RWPE1 (cell line): ENCODE measurements at regions not wholly inside any gene's neighbourhood (a gene's known extent, or its start where the extent isn't known, plus 50 kb on each side); places are given as distances from the start of the nearest gene placed in this dataset.

Experiments
- CTCF ChIA-PET: fragments of 350-600 bp; sonication (Branson Sonifier 250); formaldehyde crosslinking; extraction: SDS; loops from one replicate; lab custom pipeline; 2021; lab: Yijun Ruan, JAX
- POLR2A ChIA-PET: fragments of 400-600 bp; formaldehyde crosslinking; extraction: SDS; loops from one replicate; lab custom pipeline; 2020; ENCODE audit warnings: antibody characterized with exemption; ENCODE audit not compliant: low non-redundant PET; lab: Yijun Ruan, JAX
- DNase-seq: peaks from one replicate; pipeline ENCODE4 v3.0.0; 2012; ENCODE audit warnings: low spot score
- H3K27ac ChIP-seq: fragments of 450-650 bp; 2 replicates; pipeline ENCODE4 v1.5.1; 2017
- CTCF ChIP-seq: fragments of 450-650 bp; conservative IDR thresholded peaks from 2 replicates; pipeline ENCODE4 v1.5.1; 2017; ENCODE audit warnings: low read depth, mild to moderate bottlenecking

GRCh38 chr1:72635719-72636118 lies 353.4 kb upstream of the NEGR1 start:
- no peak overlapping the region for H3K27ac ChIP-seq
- ChIA-PET POLR2A (no interaction called here), CTCF (no interaction called here)
- no peak for DNase-seq
- TF ChIP-seq CTCF: no peak

- no peak overlapping the region for H3K27ac ChIP-seq
- no peak for DNase-seq
- TF ChIP-seq CTCF: no peak
- POLR2A ChIA-PET: no interaction called here
- CTCF ChIA-PET: interaction anchor here (0.5 to 0.6 kb wide), 3 partner anchors 12 to 1168 kb away, joined by 3 to 4 read pairs (median 4); no protein-coding TSS in a partner anchor
Observed at GRCh38 chr1:72634946-72635345, 352.6 kb upstream of the NEGR1 start.

GRCh38 chr1:72631449-72631848 lies 349.1 kb upstream of the NEGR1 start:
- no peak for TF ChIP-seq CTCF
- DNase-seq: no peak
- no peak overlapping the region for H3K27ac ChIP-seq
- CTCF ChIA-PET: no interaction called here
- POLR2A ChIA-PET: no interaction called here

- CTCF ChIA-PET: interaction anchor here (0.7 to 0.8 kb wide), 4 partner anchors 12 to 1230 kb away, joined by 3 to 4 read pairs (median 4); no protein-coding TSS in a partner anchor
- H3K27ac ChIP-seq: no peak overlapping the region
- peak; percentile 4 for DNase-seq
- TF ChIP-seq CTCF: peak; percentile 55
- POLR2A ChIA-PET: no interaction called here
Observed at GRCh38 chr1:72623299-72623708, 341.0 kb upstream of the NEGR1 start.

- CTCF ChIA-PET: no interaction called here
- TF ChIP-seq CTCF: no peak
- no peak overlapping the region for H3K27ac ChIP-seq
Observed at GRCh38 chr1:72620453-72620852, 338.1 kb upstream of the NEGR1 start.

GRCh38 chr1:72606216-72606810 lies 324.0 kb upstream of the NEGR1 start:
- TF ChIP-seq CTCF: no peak
- DNase-seq: no peak
- ChIA-PET POLR2A (no interaction called here), CTCF (no interaction called here)
- no peak overlapping the region for H3K27ac ChIP-seq

More at GRCh38 chr1:72620453-72620852, 338.1 kb upstream of the NEGR1 start:
- POLR2A ChIA-PET: no interaction called here
- no peak for DNase-seq
